ENCODE measurements at regions not wholly inside any gene's neighbourhood (a gene's known extent, or its start where the extent isn't known, plus 50 kb on each side); places are given as distances from the start of the nearest gene placed in this dataset.

DNA sequence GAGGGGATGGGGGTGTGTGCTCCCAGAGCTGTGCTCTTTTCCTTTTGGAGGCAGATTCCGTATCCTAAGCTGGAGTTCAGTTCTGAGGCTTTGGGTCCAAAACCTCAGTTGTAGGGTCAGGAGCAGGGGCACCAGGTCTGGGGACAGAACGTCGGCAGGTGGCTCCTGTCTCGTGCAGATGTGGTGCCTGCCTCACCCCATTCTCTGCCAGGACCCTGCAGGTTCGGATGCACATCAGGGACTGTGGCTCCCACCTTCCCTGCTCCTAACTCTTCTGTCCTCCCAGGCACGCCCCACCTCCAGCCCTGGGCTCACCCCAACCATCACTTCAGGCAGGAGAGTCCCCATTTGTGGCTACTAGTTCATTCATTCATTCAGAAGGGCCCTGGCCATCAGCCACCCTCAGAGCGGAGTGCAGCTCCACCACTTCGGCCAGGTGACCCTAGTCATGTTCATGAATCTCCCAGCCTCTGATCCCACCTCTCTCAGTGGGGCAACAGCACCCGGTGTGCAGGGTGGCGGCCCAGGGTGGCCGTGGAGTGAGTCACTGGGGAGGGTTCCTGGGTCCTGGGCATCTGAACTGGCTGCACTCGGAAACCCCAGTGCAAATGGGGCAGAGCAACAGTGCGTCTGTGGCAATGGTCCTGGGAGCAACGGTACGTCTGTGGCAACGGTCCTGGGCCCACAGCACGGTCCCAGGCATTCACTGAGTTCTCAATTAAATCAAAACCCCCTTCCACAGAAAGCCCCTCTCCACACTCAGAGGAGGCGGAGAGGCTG lies 100.8 kb upstream of the FAM20C start (continued):
- TF ChIP-seq, protein P1, sequence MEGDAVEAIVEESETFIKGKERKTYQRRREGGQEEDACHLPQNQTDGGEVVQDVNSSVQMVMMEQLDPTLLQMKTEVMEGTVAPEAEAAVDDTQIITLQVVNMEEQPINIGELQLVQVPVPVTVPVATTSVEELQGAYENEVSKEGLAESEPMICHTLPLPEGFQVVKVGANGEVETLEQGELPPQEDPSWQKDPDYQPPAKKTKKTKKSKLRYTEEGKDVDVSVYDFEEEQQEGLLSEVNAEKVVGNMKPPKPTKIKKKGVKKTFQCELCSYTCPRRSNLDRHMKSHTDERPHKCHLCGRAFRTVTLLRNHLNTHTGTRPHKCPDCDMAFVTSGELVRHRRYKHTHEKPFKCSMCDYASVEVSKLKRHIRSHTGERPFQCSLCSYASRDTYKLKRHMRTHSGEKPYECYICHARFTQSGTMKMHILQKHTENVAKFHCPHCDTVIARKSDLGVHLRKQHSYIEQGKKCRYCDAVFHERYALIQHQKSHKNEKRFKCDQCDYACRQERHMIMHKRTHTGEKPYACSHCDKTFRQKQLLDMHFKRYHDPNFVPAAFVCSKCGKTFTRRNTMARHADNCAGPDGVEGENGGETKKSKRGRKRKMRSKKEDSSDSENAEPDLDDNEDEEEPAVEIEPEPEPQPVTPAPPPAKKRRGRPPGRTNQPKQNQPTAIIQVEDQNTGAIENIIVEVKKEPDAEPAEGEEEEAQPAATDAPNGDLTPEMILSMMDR (conservative IDR thresholded peaks at IDR 0.05; ENCODE audit: low read depth, low read length), result no peak

DNA sequence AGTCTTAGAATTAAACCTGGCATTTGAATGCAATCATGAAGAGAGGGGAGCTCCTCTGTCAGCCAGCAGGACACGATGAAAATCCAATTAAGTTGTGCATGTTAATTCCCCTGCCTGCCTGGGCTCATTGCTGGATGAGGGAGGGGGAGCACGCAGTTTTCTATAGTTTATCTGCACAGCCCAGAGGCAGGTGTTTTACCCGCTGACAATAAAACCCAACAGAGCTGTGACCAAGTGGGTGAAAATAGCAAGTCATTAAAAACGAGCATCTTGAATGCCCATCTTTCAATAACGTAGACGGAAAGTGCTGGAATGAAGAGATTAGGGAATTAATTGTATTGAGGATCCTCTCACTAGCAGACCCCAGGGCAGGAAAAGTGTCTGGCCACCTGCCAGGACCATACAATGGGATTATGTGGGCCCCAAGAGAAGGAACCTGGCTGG lies 100.1 kb upstream of the FAM20C start:
- Histone ChIP-seq H2BK20ac (ENCODE audit: low read depth, low read length) (peak overlapping the region; percentile 15; the same call in 1 of the 2 replicates), H3K27me3 (ENCODE audit: control insufficient read depth, insufficient read depth, low read length) (no peaks in the 10 kb centered on the region), H4K20me1 (ENCODE audit: insufficient read depth, low read length) (no peaks in the 10 kb centered on the region), H3K14ac (replicated peaks; ENCODE audit: low read depth, low read length) (no peak overlapping the region), H3K9ac (ENCODE audit: low read depth, low read length) (no peak overlapping the region), H3K56ac (ENCODE audit: extremely low read depth, insufficient read depth, low read length) (no peak overlapping the region), H4K8ac (ENCODE audit: low read depth in 2 of 2, low read length in 2 of 2) (0 out of 4 replicates have a peak overlapping the region, but pooled peaks of 1 of the 2 experiments have one; percentile 12), H3K9me1 (ENCODE audit: insufficient read depth, low read length) (peaks cover 29% of the 10 kb centered on the region), H4K91ac (ENCODE audit: insufficient read depth, low read depth, low read length) (peak overlapping the region; percentile 21), H3K4ac (ENCODE audit: low read depth, low read length) (no peak overlapping the region), H3K27ac (ENCODE audit: insufficient read depth, low read length) (no peak overlapping the region), H3K79me1 (ENCODE audit: low read depth in 1 of 2, low read length in 2 of 2) (peaks cover 0 to 22% of the 10 kb centered on the region in 2 experiments; a peak in 2 of 4 replicates), H3K23ac (ENCODE audit: low read depth, low read length) (no peak overlapping the region), H3K4me3 (ENCODE audit: insufficient read depth, low read depth, low read length) (no peak overlapping the region), H2AK9ac (replicated peaks; ENCODE audit: low read depth, low read length, poor library complexity) (no peak overlapping the region), H3K9me3 (ENCODE audit: control insufficient read depth, insufficient read depth, low read length) (no peaks in the 10 kb centered on the region), H3K18ac (ENCODE audit: low read depth, low read length) (no peak overlapping the region), H2BK5ac (ENCODE audit: low read depth, low read length, poor library complexity, severe bottlenecking) (no peak overlapping the region), H2BK120ac (ENCODE audit: low read depth, low read length) (no peak overlapping the region), H2AK5ac (ENCODE audit: low read depth, low read length) (peak overlapping the region; percentile 64; the same call in 1 of the 2 replicates), H2AFZ (replicated peaks; ENCODE audit: low read length, poor library complexity) (no peak overlapping the region), H3K4me1 (ENCODE audit: control insufficient read depth, insufficient read depth, low read length) (peaks cover 39% of the 10 kb centered on the region), H2BK15ac (ENCODE audit: low read depth, low read length) (peak overlapping the region; percentile 26; the same call in 2 of the 3 replicates), H3K36me3 (ENCODE audit: control insufficient read depth, insufficient read depth, low read length) (no peaks in the 10 kb centered on the region), H4K5ac (ENCODE audit: low read depth, low read length) (no peak overlapping the region), H3K4me2 (ENCODE audit: low read depth, low read length) (no peak overlapping the region)
- ChIA-PET CTCF (no interaction called here), POLR2A (ENCODE audit: unreplicated experiment) (no interaction called here)
- BruUV-seq (replicated peaks), result no TSS peak
- 80% methylated on average over 3 of the region's 6 CpGs; no CpG with 5 or more reads in 1 of the 2 experiments for WGBS, 2 experiments (ENCODE audit: extremely low coverage in 2 of 2, insufficient read length in 1 of 2)
- in situ Hi-C loops (cut with MboI; ENCODE audit: low sequenced_read_pairs), result no loop called here
- DNase-seq (no peak), ATAC-seq (ENCODE audit: low read depth) (no peak)
- intact Hi-C loops (cut with micrococcal nuclease), result no loop called here
- dilution Hi-C loops (cut with HindIII; ENCODE audit: low sequenced_read_pairs, unreplicated experiment), result no loop called here
- TF ChIP-seq SMC3 (IDR thresholded peaks at IDR 0.05; ENCODE audit: low read depth, low read length), result no peak
- TF ChIP-seq CHD1 (IDR thresholded peaks at IDR 0.05; ENCODE audit: low read depth, low read length), result no peak
- TF ChIP-seq, protein P2, sequence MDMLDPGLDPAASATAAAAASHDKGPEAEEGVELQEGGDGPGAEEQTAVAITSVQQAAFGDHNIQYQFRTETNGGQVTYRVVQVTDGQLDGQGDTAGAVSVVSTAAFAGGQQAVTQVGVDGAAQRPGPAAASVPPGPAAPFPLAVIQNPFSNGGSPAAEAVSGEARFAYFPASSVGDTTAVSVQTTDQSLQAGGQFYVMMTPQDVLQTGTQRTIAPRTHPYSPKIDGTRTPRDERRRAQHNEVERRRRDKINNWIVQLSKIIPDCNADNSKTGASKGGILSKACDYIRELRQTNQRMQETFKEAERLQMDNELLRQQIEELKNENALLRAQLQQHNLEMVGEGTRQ (IDR thresholded peaks at IDR 0.05; ENCODE audit: low read depth, low read length), result no peak
- no peak for TF ChIP-seq BHLHE40 (IDR thresholded peaks at IDR 0.05; ENCODE audit: low read depth, low read length)
- no peak for TF ChIP-seq CEBPB (IDR thresholded peaks at IDR 0.05; ENCODE audit: low read depth, low read length)
- TF ChIP-seq, protein P3, sequence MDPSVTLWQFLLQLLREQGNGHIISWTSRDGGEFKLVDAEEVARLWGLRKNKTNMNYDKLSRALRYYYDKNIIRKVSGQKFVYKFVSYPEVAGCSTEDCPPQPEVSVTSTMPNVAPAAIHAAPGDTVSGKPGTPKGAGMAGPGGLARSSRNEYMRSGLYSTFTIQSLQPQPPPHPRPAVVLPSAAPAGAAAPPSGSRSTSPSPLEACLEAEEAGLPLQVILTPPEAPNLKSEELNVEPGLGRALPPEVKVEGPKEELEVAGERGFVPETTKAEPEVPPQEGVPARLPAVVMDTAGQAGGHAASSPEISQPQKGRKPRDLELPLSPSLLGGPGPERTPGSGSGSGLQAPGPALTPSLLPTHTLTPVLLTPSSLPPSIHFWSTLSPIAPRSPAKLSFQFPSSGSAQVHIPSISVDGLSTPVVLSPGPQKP (IDR thresholded peaks at IDR 0.05; ENCODE audit: borderline replicate concordance, low read depth, low read length), result no peak
- TF ChIP-seq NFE2L2 (IDR thresholded peaks at IDR 0.05; ENCODE audit: low read depth, low read length), result no peak
- no peak for TF ChIP-seq RAD21 (IDR thresholded peaks at IDR 0.05; ENCODE audit: low read length)
- no peak for TF ChIP-seq MAFK (IDR thresholded peaks at IDR 0.05; ENCODE audit: low read depth, low read length)
- no peak for TF ChIP-seq POLR2A (IDR thresholded peaks at IDR 0.05; ENCODE audit: low read depth, low read length)

Measured in IMR-90 (cell line).